ENCODE measurements at regions not wholly inside any gene's neighbourhood (a gene's known extent, or its start where the extent isn't known, plus 50 kb on each side); places are given as distances from the start of the nearest gene placed in this dataset.

DNA sequence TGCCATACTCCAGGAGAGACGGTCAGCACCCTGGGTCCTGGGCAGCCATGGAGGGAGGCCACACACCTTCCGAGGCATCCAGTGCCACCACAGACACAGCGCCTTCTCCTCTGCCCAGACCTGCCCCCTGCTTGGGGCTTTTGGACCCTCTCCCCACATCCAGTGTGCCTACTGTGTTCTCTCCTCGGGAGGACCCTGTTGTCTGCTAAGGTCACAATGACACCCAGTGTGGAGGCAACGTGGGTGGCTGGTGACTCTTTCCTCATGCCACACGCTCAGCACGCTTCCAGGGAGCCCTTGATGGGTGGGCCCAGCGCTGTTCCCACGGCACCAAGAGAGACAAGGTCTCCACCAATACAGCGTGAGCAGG lies 251.9 kb downstream of the EIPR1 start:
- TF ChIP-seq POLR2A (IDR thresholded peaks at IDR 0.05) (no peak), CTCF (IDR thresholded peaks at IDR 0.05 in 4 of 5, conservative IDR thresholded peaks at IDR 0.05 in 1 of 5) (no peak)

Data from gastrocnemius medialis (tissue), 4 donors.